ENCODE measurements at regions not wholly inside any gene's neighbourhood (a gene's known extent, or its start where the extent isn't known, plus 50 kb on each side); places are given as distances from the start of the nearest gene placed in this dataset.
"Not testable (repeated sequence)": the region's sequence is repeated elsewhere in the genome, so short reads cannot be mapped to it uniquely, and the experiment has no call there.

- DNase-seq (ENCODE audit: low spot score) = no peak
Observed at GRCh38 chr16:86216591-86216990, 293.7 kb upstream of the FOXF1 start.

GRCh38 chr16:86217001-86217890, 293.1 kb upstream of the FOXF1 start:
- DNase-seq (ENCODE audit: low spot score) = no peak

GRCh38 chr16:86217891-86218270, 292.4 kb upstream of the FOXF1 start:
- no peak for DNase-seq (ENCODE audit: low spot score)

- no peak for DNase-seq (ENCODE audit: low spot score)
Observed at GRCh38 chr16:86218479-86219170, 291.7 kb upstream of the FOXF1 start.

- no peak for DNase-seq (ENCODE audit: low spot score)
Observed at GRCh38 chr16:86219655-86220445, 290.5 kb upstream of the FOXF1 start.

- no peak for DNase-seq (ENCODE audit: low spot score)
Observed at GRCh38 chr16:86220561-86220960, 289.8 kb upstream of the FOXF1 start.

- DNase-seq (ENCODE audit: low spot score) = no peak
Observed at GRCh38 chr16:86221085-86221484, 289.2 kb upstream of the FOXF1 start.

- no peak for DNase-seq (ENCODE audit: low spot score)
Observed at GRCh38 chr16:86222547-86222946, 287.8 kb upstream of the FOXF1 start.

GRCh38 chr16:86222965-86223551, 287.3 kb upstream of the FOXF1 start:
- no peak for DNase-seq (ENCODE audit: low spot score)

- no peak for DNase-seq (ENCODE audit: low spot score)
Observed at GRCh38 chr16:86224126-86224525, 286.2 kb upstream of the FOXF1 start.

- no peak for DNase-seq (ENCODE audit: low spot score)
Observed at GRCh38 chr16:86224629-86225028, 285.7 kb upstream of the FOXF1 start.

GRCh38 chr16:86225905-86226371, 284.4 kb upstream of the FOXF1 start:
- DNase-seq (ENCODE audit: low spot score) = no peak

GRCh38 chr16:86227041-86227440, 283.3 kb upstream of the FOXF1 start:
- no peak for DNase-seq (ENCODE audit: low spot score)

- no peak for DNase-seq (ENCODE audit: low spot score)
Observed at GRCh38 chr16:86227801-86228200, 282.5 kb upstream of the FOXF1 start.

GRCh38 chr16:86228713-86229112, 281.6 kb upstream of the FOXF1 start:
- no peak for DNase-seq (ENCODE audit: low spot score)

GRCh38 chr16:86229283-86229682, 281.0 kb upstream of the FOXF1 start:
- no peak for DNase-seq (ENCODE audit: low spot score)

- DNase-seq (ENCODE audit: low spot score) = no peak
Observed at GRCh38 chr16:86229866-86230656, 280.3 kb upstream of the FOXF1 start.

- no peak for DNase-seq (ENCODE audit: low spot score)
Observed at GRCh38 chr16:86231321-86231995, 278.9 kb upstream of the FOXF1 start.

GRCh38 chr16:86231996-86232350, 278.4 kb upstream of the FOXF1 start:
- DNase-seq (ENCODE audit: low spot score) = no peak

- no peak for DNase-seq (ENCODE audit: low spot score)
Observed at GRCh38 chr16:86232496-86232895, 277.8 kb upstream of the FOXF1 start.

- DNase-seq (ENCODE audit: low spot score) = not testable (repeated sequence)
Observed at GRCh38 chr16:86233506-86233905, 276.8 kb upstream of the FOXF1 start.
